Suprapubic skin (tissue), 4 donors: ENCODE measurements at regions not wholly inside any gene's neighbourhood (a gene's known extent, or its start where the extent isn't known, plus 50 kb on each side); places are given as distances from the start of the nearest gene placed in this dataset.

Experiments
- CTCF ChIP-seq, 2 donors: fragments of 200-600 bp in 1 of 2; fragments of 450-650 bp in 1 of 2; sonication (generic) in 1 of 2; IDR thresholded peaks; one replicate each; pipeline ENCODE4 v1.5.1; 2016 to 2019; ENCODE audit warnings: antibody characterized with exemption in 2 of 2, mild to moderate bottlenecking in 1 of 2, moderate library complexity in 1 of 2
- EP300 ChIP-seq: sonication (generic); formaldehyde crosslinking; IDR thresholded peaks from one replicate; pipeline ENCODE4 v1.6.1; 2017; ENCODE audit warnings: antibody characterized with exemption
- POLR2A ChIP-seq, 2 donors: fragments of 450-650 bp; IDR thresholded peaks; one replicate each; pipeline ENCODE4 v1.6.1; 2017; ENCODE audit warnings: antibody characterized with exemption in 2 of 2, mild to moderate bottlenecking in 2 of 2, moderate library complexity in 2 of 2
- POLR2AphosphoS5 ChIP-seq, 3 donors: sonication (generic); formaldehyde crosslinking; IDR thresholded peaks; one replicate each; pipeline ENCODE4 v1.6.1; 2017; ENCODE audit warnings: antibody characterized with exemption in 3 of 3

DNA sequence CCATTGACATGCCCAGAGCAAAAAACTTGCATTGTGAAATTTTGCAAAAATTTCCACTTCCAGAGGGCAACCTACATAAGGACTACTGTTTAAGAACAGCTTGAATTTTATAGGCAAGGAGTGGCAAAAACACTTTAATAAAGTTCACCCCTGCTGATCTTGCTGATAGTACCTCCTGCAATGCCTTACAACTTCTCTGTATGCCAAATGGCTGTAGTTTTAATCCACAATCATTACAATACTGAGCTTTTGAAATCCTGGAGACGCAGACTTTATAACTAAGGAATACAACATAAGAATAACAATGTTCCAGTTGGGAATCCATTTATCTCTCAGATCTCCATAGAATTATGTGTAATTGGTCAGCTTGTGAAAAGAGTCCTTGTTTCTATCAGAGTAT, 247.5 kb downstream of the KCNJ3 start:
- TF ChIP-seq POLR2A (IDR thresholded peaks at IDR 0.05), result no peak
- TF ChIP-seq CTCF (IDR thresholded peaks at IDR 0.05), result no peak
- TF ChIP-seq POLR2AphosphoS5 (IDR thresholded peaks at IDR 0.05), result no peak
- TF ChIP-seq EP300, result no peak
